ENCODE measurements at regions not wholly inside any gene's neighbourhood (a gene's known extent, or its start where the extent isn't known, plus 50 kb on each side); places are given as distances from the start of the nearest gene placed in this dataset.

- no peaks in the 10 kb centered on the region for H3K9me2 ChIP-seq (ENCODE audit: insufficient read depth)
- H3K79me2 ChIP-seq (ENCODE audit: insufficient read depth) = no peaks in the 10 kb centered on the region
- H3K27ac ChIP-seq = no peak overlapping the region
- H3K4me2 ChIP-seq (ENCODE audit: unreplicated experiment) = no peak overlapping the region
- no peaks in the 10 kb centered on the region for H3K36me3 ChIP-seq (ENCODE audit: low read depth)
- no peak overlapping the region for H2AFZ ChIP-seq
- H4K20me1 ChIP-seq (ENCODE audit: insufficient read depth) = no peaks in the 10 kb centered on the region
- TF ChIP-seq EZH2phosphoT487 (IDR thresholded peaks at IDR 0.05; ENCODE audit: insufficient read depth, low read depth) (no peak), EZH2 (IDR thresholded peaks at IDR 0.05; ENCODE audit: insufficient read depth, poor library complexity, severe bottlenecking) (no peak)
- no peaks in the 10 kb centered on the region for H3K9me3 ChIP-seq (ENCODE audit: low read depth)
- no peak overlapping the region for H3K4me3 ChIP-seq
- DNase-seq = no peak
- in situ Hi-C loops (cut with MboI) = no loop called here
- H3K9ac ChIP-seq = no peak overlapping the region
- no peaks in the 10 kb centered on the region for H3K27me3 ChIP-seq (replicated peaks; ENCODE audit: insufficient read depth)
- H3K4me1 ChIP-seq (ENCODE audit: insufficient read depth) = peaks cover 9% of the 10 kb centered on the region
- H3F3A ChIP-seq (ENCODE audit: insufficient read depth) = no peaks in the 10 kb centered on the region
- 93 to 95% methylated on average over 6 to 9 of the region's 9 CpGs for WGBS, 2 experiments (ENCODE audit: low coverage in 1 of 2, low lambda C conversion rate in 2 of 2, missing lambda C conversion rate in 2 of 2)
These were observed 204.4 kb upstream of the MAMLD1 start for GRCh38 chrX:150158554-150159332.

- Histone ChIP-seq H3K79me2 (ENCODE audit: insufficient read depth) (no peaks in the 10 kb centered on the region), H3K36me3 (ENCODE audit: low read depth) (no peaks in the 10 kb centered on the region), H3K27me3 (replicated peaks; ENCODE audit: insufficient read depth) (no peaks in the 10 kb centered on the region), H3K4me1 (ENCODE audit: insufficient read depth) (peaks cover 9% of the 10 kb centered on the region), H3F3A (ENCODE audit: insufficient read depth) (no peaks in the 10 kb centered on the region), H3K9ac (no peak overlapping the region), H2AFZ (no peak overlapping the region), H4K20me1 (ENCODE audit: insufficient read depth) (no peaks in the 10 kb centered on the region), H3K4me3 (no peak overlapping the region), H3K27ac (no peak overlapping the region), H3K9me3 (ENCODE audit: low read depth) (no peaks in the 10 kb centered on the region), H3K9me2 (ENCODE audit: insufficient read depth) (no peaks in the 10 kb centered on the region), H3K4me2 (ENCODE audit: unreplicated experiment) (no peak overlapping the region)
- DNase-seq = no peak
- no peak for TF ChIP-seq EZH2 (IDR thresholded peaks at IDR 0.05; ENCODE audit: insufficient read depth, poor library complexity, severe bottlenecking)
- no peak for TF ChIP-seq EZH2phosphoT487 (IDR thresholded peaks at IDR 0.05; ENCODE audit: insufficient read depth, low read depth)
- in situ Hi-C loops (cut with MboI) = no loop called here
- 89 to 92% methylated on average over 3 of the region's 3 CpGs for WGBS, 2 experiments (ENCODE audit: low coverage in 1 of 2, low lambda C conversion rate in 2 of 2, missing lambda C conversion rate in 2 of 2)
These were observed 203.6 kb upstream of the MAMLD1 start for GRCh38 chrX:150159537-150159936.

DNA sequence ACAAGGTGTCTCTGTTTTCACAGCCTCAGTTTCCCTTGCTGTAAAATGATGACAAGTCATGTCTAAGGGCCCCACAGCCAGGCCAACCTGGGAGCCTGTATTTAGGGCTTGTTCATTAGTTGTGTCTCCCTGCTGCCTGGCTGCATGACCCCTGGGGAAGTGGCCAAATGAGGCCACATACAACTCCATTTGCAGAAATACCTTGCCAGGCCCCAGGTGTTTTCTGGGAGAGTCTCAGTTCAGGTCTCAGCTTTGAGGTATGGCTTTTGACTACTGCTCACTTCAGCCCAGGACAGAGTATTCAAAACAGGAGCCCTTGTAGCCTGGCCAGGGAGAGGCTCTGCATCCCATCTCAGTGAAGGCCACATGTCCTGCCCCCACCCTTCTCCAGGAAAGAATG is 202.5 kb upstream of the MAMLD1 start:
- no peak overlapping the region for H2AFZ ChIP-seq
- no peaks in the 10 kb centered on the region for H3K36me3 ChIP-seq (ENCODE audit: low read depth)
- no peak for TF ChIP-seq EZH2phosphoT487 (IDR thresholded peaks at IDR 0.05; ENCODE audit: insufficient read depth, low read depth)
- no peak overlapping the region for H3K4me3 ChIP-seq
- DNase-seq = no peak
- H3K27me3 ChIP-seq (replicated peaks; ENCODE audit: insufficient read depth) = no peaks in the 10 kb centered on the region
- no peaks in the 10 kb centered on the region for H3K9me2 ChIP-seq (ENCODE audit: insufficient read depth)
- H3K4me1 ChIP-seq (ENCODE audit: insufficient read depth) = peaks cover 9% of the 10 kb centered on the region
- no peak overlapping the region for H3K9ac ChIP-seq
- no peaks in the 10 kb centered on the region for H4K20me1 ChIP-seq (ENCODE audit: insufficient read depth)
- no peaks in the 10 kb centered on the region for H3F3A ChIP-seq (ENCODE audit: insufficient read depth)
- no peaks in the 10 kb centered on the region for H3K9me3 ChIP-seq (ENCODE audit: low read depth)
- H3K79me2 ChIP-seq (ENCODE audit: insufficient read depth) = no peaks in the 10 kb centered on the region
- H3K27ac ChIP-seq = no peak overlapping the region
- H3K4me2 ChIP-seq (ENCODE audit: unreplicated experiment) = no peak overlapping the region
- in situ Hi-C loops (cut with MboI) = no loop called here

GRCh38 chrX:150161193-150161592 is 201.9 kb upstream of the MAMLD1 start:
- no peaks in the 10 kb centered on the region for H3K79me2 ChIP-seq (ENCODE audit: insufficient read depth)
- no peak overlapping the region for H3K4me2 ChIP-seq (ENCODE audit: unreplicated experiment)
- H3K9ac ChIP-seq = no peak overlapping the region
- H3K4me1 ChIP-seq (ENCODE audit: insufficient read depth) = peaks cover 4% of the 10 kb centered on the region
- H3K9me2 ChIP-seq (ENCODE audit: insufficient read depth) = no peaks in the 10 kb centered on the region
- WGBS, 2 experiments (ENCODE audit: low coverage in 1 of 2, low lambda C conversion rate in 2 of 2, missing lambda C conversion rate in 2 of 2) = 17 to 22% methylated on average over 1 of the region's 1 CpG
- H4K20me1 ChIP-seq (ENCODE audit: insufficient read depth) = no peaks in the 10 kb centered on the region
- no peaks in the 10 kb centered on the region for H3K9me3 ChIP-seq (ENCODE audit: low read depth)
- in situ Hi-C loops (cut with MboI) = no loop called here
- peak; percentile 64 for DNase-seq
- no peaks in the 10 kb centered on the region for H3K27me3 ChIP-seq (replicated peaks; ENCODE audit: insufficient read depth)
- no peak overlapping the region for H2AFZ ChIP-seq
- H3K36me3 ChIP-seq (ENCODE audit: low read depth) = no peaks in the 10 kb centered on the region
- TF ChIP-seq EZH2phosphoT487 (IDR thresholded peaks at IDR 0.05; ENCODE audit: insufficient read depth, low read depth) (no peak), EZH2 (IDR thresholded peaks at IDR 0.05; ENCODE audit: insufficient read depth, poor library complexity, severe bottlenecking) (no peak)
- H3K4me3 ChIP-seq = no peak overlapping the region
- no peaks in the 10 kb centered on the region for H3F3A ChIP-seq (ENCODE audit: insufficient read depth)
- no peak overlapping the region for H3K27ac ChIP-seq

- no peaks in the 10 kb centered on the region for H3K27me3 ChIP-seq (replicated peaks; ENCODE audit: insufficient read depth)
- H3K36me3 ChIP-seq (ENCODE audit: low read depth) = no peaks in the 10 kb centered on the region
- no peaks in the 10 kb centered on the region for H4K20me1 ChIP-seq (ENCODE audit: insufficient read depth)
- DNase-seq = peak; percentile 53
- no peak for TF ChIP-seq EZH2phosphoT487 (IDR thresholded peaks at IDR 0.05; ENCODE audit: insufficient read depth, low read depth)
- no peak for TF ChIP-seq EZH2 (IDR thresholded peaks at IDR 0.05; ENCODE audit: insufficient read depth, poor library complexity, severe bottlenecking)
- peaks cover 4% of the 10 kb centered on the region for H3K4me1 ChIP-seq (ENCODE audit: insufficient read depth)
- H3F3A ChIP-seq (ENCODE audit: insufficient read depth) = no peaks in the 10 kb centered on the region
- no peaks in the 10 kb centered on the region for H3K79me2 ChIP-seq (ENCODE audit: insufficient read depth)
- WGBS, 2 experiments (ENCODE audit: low coverage in 1 of 2, low lambda C conversion rate in 2 of 2, missing lambda C conversion rate in 2 of 2) = 36 to 38% methylated on average over 4 of the region's 4 CpGs
- in situ Hi-C loops (cut with MboI) = no loop called here
- H3K4me3 ChIP-seq = no peak overlapping the region
- no peak overlapping the region for H3K4me2 ChIP-seq (ENCODE audit: unreplicated experiment)
- H3K9me3 ChIP-seq (ENCODE audit: low read depth) = no peaks in the 10 kb centered on the region
- no peak overlapping the region for H3K27ac ChIP-seq
- H3K9me2 ChIP-seq (ENCODE audit: insufficient read depth) = no peaks in the 10 kb centered on the region
- no peak overlapping the region for H3K9ac ChIP-seq
- no peak overlapping the region for H2AFZ ChIP-seq
These were observed 201.0 kb upstream of the MAMLD1 start for GRCh38 chrX:150162141-150162540.
